BE2C (cell line): ENCODE measurements at regions not wholly inside any gene's neighbourhood (a gene's known extent, or its start where the extent isn't known, plus 50 kb on each side); places are given as distances from the start of the nearest gene placed in this dataset.
"Not testable (repeated sequence)": the region's sequence is repeated elsewhere in the genome, so short reads cannot be mapped to it uniquely, and the experiment has no call there.

ENCODE experiments used
- DNase-seq: peaks from one replicate; pipeline ENCODE4 v3.0.0-alpha.2; 2020
- H3K27me3 ChIP-seq: fragments of 250-450 bp; sonication (Bioruptor Pico); 2 replicates; pipeline ENCODE4 v1.5.1; 2020; ENCODE audit warnings: mild to moderate bottlenecking
- H3K36me3 ChIP-seq: fragments of 250-450 bp; sonication (Bioruptor Pico); 2 replicates; pipeline ENCODE4 v1.5.1; 2020; ENCODE audit warnings: mild to moderate bottlenecking
- H3K4me1 ChIP-seq: fragments of 250-450 bp; sonication (Bioruptor Pico); 2 replicates; pipeline ENCODE4 v1.5.1; 2020
- H3K4me3 ChIP-seq: 2 replicates; pipeline ENCODE4 v1.5.1; 2011; ENCODE audit warnings: low read depth, low read length
- H3K9me3 ChIP-seq: fragments of 250-450 bp; sonication (Bioruptor Pico); 2 replicates; pipeline ENCODE4 v1.5.1; 2020
- TF ChIP-seq, protein P1 (sequence below): IDR thresholded peaks from 2 replicates; pipeline ENCODE4 v1.5.1; 2012; ENCODE audit warnings: mild to moderate bottlenecking, low read depth, low read length

DNA sequence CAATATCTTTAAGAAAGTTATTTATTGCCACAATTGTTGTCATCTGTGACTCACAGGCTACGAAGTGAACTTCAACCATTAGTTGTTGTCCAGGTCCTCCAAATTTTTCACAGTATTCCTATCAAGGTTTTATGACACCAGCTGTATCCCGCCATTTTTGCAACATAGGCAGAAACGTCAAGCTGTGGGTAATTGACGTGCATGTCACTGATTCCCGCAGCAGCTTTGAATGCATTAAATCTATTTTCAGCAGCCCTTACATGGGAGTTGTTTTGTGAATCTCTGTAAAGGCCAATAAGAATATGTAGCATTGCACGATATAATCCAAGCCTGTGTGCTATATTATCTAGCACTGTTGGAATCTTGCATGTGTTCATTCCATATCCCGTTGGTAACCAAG, 109.1 kb upstream of the TOPAZ1 start:
- Histone ChIP-seq H3K4me1 (no peaks in the 10 kb centered on the region), H3K36me3 (no peaks in the 10 kb centered on the region), H3K9me3 (no peaks in the 10 kb centered on the region), H3K4me3 (no peak overlapping the region), H3K27me3 (no peaks in the 10 kb centered on the region)
- no peak for DNase-seq
- TF ChIP-seq, protein P1, sequence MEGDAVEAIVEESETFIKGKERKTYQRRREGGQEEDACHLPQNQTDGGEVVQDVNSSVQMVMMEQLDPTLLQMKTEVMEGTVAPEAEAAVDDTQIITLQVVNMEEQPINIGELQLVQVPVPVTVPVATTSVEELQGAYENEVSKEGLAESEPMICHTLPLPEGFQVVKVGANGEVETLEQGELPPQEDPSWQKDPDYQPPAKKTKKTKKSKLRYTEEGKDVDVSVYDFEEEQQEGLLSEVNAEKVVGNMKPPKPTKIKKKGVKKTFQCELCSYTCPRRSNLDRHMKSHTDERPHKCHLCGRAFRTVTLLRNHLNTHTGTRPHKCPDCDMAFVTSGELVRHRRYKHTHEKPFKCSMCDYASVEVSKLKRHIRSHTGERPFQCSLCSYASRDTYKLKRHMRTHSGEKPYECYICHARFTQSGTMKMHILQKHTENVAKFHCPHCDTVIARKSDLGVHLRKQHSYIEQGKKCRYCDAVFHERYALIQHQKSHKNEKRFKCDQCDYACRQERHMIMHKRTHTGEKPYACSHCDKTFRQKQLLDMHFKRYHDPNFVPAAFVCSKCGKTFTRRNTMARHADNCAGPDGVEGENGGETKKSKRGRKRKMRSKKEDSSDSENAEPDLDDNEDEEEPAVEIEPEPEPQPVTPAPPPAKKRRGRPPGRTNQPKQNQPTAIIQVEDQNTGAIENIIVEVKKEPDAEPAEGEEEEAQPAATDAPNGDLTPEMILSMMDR = no peak

GRCh38 chr3:44136421-44136820, 105.3 kb upstream of the TOPAZ1 start:
- no peaks in the 10 kb centered on the region for H3K27me3 ChIP-seq

DNA sequence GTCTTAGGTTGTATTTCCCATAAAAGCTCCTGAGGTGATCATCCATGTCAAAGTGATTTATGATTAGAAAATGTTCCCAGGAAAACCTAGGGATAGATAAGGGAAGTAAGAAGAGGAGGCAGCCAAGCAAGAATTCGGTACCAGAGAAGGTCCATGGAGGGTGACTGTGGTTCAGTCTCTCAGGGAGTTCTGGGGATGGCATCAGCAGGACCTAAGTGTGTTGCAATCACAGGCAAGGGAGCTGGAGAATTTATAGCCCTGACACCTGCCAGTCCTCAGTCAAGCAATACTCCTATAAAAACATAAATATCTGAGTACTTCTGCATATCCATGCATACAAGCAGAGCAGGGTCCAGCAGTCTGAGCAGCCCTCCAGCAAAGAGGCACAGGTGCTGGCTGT, 95.6 kb upstream of the TOPAZ1 start:
- no peak overlapping the region for H3K4me3 ChIP-seq
- TF ChIP-seq, protein P1 = no peak
- H3K36me3 ChIP-seq = no peaks in the 10 kb centered on the region
- no peaks in the 10 kb centered on the region for H3K4me1 ChIP-seq
- DNase-seq = no peak
- H3K9me3 ChIP-seq = no peaks in the 10 kb centered on the region
- H3K27me3 ChIP-seq = no peaks in the 10 kb centered on the region

More at GRCh38 chr3:44136421-44136820, 105.3 kb upstream of the TOPAZ1 start:
- Histone ChIP-seq H3K9me3 (no peaks in the 10 kb centered on the region), H3K4me3 (no peak overlapping the region), H3K4me1 (no peaks in the 10 kb centered on the region), H3K36me3 (no peaks in the 10 kb centered on the region)
- TF ChIP-seq, protein P1 = no peak
- DNase-seq = no peak

DNA sequence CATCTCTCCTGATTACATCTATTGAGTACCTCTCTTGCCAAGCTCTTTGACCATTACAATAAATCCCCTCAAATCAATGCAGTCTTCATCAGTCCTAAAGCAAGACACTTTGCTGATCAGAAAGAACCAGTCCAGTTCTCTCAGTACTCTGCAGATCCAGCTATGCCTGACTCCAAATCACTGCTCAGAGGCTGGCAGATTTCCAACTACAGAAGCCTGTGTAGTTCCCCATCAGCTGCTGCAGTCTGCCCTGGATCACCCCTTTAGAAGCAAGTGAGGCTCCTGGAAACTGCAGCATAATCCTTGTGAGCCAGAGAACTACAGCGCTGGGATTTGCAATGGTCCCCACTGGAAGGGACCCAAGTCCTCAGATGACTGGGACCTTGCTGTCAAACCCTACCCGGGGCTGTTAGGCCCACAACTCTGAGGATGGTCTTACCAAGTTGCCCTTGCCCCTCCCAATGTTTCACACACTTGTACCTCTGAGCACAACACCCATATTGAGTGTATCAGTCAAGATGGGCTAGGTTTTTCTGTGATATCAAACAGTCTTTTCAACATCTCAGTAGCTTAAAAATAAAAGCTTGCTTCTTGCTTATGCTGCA, 81.9 kb upstream of the TOPAZ1 start:
- Histone ChIP-seq H3K27me3 (no peaks in the 10 kb centered on the region), H3K4me1 (no peaks in the 10 kb centered on the region), H3K9me3 (no peaks in the 10 kb centered on the region), H3K4me3 (no peak overlapping the region), H3K36me3 (no peaks in the 10 kb centered on the region)
- no peak for DNase-seq
- TF ChIP-seq, protein P1 = no peak

GRCh38 chr3:44160818-44161217, 80.9 kb upstream of the TOPAZ1 start:
- Histone ChIP-seq H3K4me3 (no peak overlapping the region), H3K4me1 (no peaks in the 10 kb centered on the region), H3K27me3 (no peaks in the 10 kb centered on the region), H3K9me3 (no peaks in the 10 kb centered on the region), H3K36me3 (no peaks in the 10 kb centered on the region)
- DNase-seq = no peak
- TF ChIP-seq, protein P1 = no peak

- no peaks in the 10 kb centered on the region for H3K4me1 ChIP-seq
- H3K36me3 ChIP-seq = no peaks in the 10 kb centered on the region
- H3K27me3 ChIP-seq = no peaks in the 10 kb centered on the region
- TF ChIP-seq, protein P1 = no peak
- DNase-seq = no peak
- no peaks in the 10 kb centered on the region for H3K9me3 ChIP-seq
- no peak overlapping the region for H3K4me3 ChIP-seq
Measured at GRCh38 chr3:44171891-44172290, 69.8 kb upstream of the TOPAZ1 start.

DNA sequence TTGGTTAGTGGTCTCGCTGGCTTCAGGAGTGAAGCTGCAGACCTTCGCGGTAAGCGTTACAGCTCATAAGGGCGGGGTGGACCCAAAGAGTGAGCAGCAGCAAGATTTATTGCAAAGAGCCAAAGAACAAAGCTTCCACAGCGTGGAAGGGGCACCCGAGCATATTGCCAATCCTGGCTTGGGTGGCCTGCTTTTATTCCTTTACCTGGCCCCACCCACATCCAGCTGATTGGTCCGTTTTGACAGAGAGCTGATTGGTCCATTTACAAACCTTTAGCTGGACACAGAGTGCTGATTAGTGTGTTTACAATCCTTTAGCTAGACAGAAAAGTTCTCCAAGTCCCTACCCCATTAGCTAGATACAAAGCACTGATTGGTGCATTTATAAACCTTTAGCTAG, 69.0 kb upstream of the TOPAZ1 start:
- not testable (repeated sequence) for H3K4me1 ChIP-seq, H3K27me3 ChIP-seq, H3K9me3 ChIP-seq, H3K4me3 ChIP-seq, H3K36me3 ChIP-seq, DNase-seq
